ENCODE measurements at regions not wholly inside any gene's neighbourhood (a gene's known extent, or its start where the extent isn't known, plus 50 kb on each side); places are given as distances from the start of the nearest gene placed in this dataset.

- H3K36me3 ChIP-seq (ENCODE audit: control insufficient read depth in 2 of 2, insufficient read depth in 2 of 2, low read length in 2 of 2), result no peaks in the 10 kb centered on the region
- H3K4me3 ChIP-seq (ENCODE audit: low read length in 2 of 2), result no peak overlapping the region
- H3K9me3 ChIP-seq (ENCODE audit: control insufficient read depth in 2 of 2, low read length in 2 of 2), result peaks cover 2 to 9% of the 10 kb centered on the region in 2 donors
- no peak overlapping the region for H3K27ac ChIP-seq (ENCODE audit: low read depth in 2 of 2, low read length in 2 of 2)
- H3K27me3 ChIP-seq (ENCODE audit: control insufficient read depth in 2 of 2, insufficient read depth in 2 of 2, low read length in 2 of 2), result no peaks in the 10 kb centered on the region
- no peak overlapping the region for H3K9ac ChIP-seq (ENCODE audit: low read depth in 1 of 2, low read length in 2 of 2)
- peaks cover 0 to 7% of the 10 kb centered on the region in 2 donors for H3K4me1 ChIP-seq (ENCODE audit: control insufficient read depth in 2 of 2, insufficient read depth in 2 of 2, low read length in 2 of 2)
These were observed 73.6 kb upstream of the GNAZ start for GRCh38 chr22:22996511-22997261.

GRCh38 chr22:22997262-22997898 is 72.9 kb upstream of the GNAZ start:
- no peaks in the 10 kb centered on the region for H3K27me3 ChIP-seq (ENCODE audit: control insufficient read depth in 2 of 2, insufficient read depth in 2 of 2, low read length in 2 of 2)
- peaks cover 2 to 9% of the 10 kb centered on the region in 2 donors for H3K9me3 ChIP-seq (ENCODE audit: control insufficient read depth in 2 of 2, low read length in 2 of 2)
- no peaks in the 10 kb centered on the region for H3K36me3 ChIP-seq (ENCODE audit: control insufficient read depth in 2 of 2, insufficient read depth in 2 of 2, low read length in 2 of 2)
- no peak overlapping the region for H3K9ac ChIP-seq (ENCODE audit: low read depth in 1 of 2, low read length in 2 of 2)
- peaks cover 0 to 7% of the 10 kb centered on the region in 2 donors for H3K4me1 ChIP-seq (ENCODE audit: control insufficient read depth in 2 of 2, insufficient read depth in 2 of 2, low read length in 2 of 2)
- H3K27ac ChIP-seq (ENCODE audit: low read depth in 2 of 2, low read length in 2 of 2), result no peak overlapping the region
- H3K4me3 ChIP-seq (ENCODE audit: low read length in 2 of 2), result no peak overlapping the region

- no peak overlapping the region for H3K9ac ChIP-seq (ENCODE audit: low read depth in 1 of 2, low read length in 2 of 2)
These were observed 72.3 kb upstream of the GNAZ start for GRCh38 chr22:22997988-22998387.

GRCh38 chr22:22999523-22999922 is 70.8 kb upstream of the GNAZ start:
- no peak overlapping the region for H3K27ac ChIP-seq (ENCODE audit: low read depth in 2 of 2, low read length in 2 of 2)
- no peak overlapping the region for H3K4me3 ChIP-seq (ENCODE audit: low read length in 2 of 2)
- H3K4me1 ChIP-seq (ENCODE audit: control insufficient read depth in 2 of 2, insufficient read depth in 2 of 2, low read length in 2 of 2), result peaks cover 0 to 3% of the 10 kb centered on the region in 2 donors
- H3K9ac ChIP-seq (ENCODE audit: low read depth in 1 of 2, low read length in 2 of 2), result no peak overlapping the region
- peaks cover 2 to 9% of the 10 kb centered on the region in 2 donors for H3K9me3 ChIP-seq (ENCODE audit: control insufficient read depth in 2 of 2, low read length in 2 of 2)
- H3K36me3 ChIP-seq (ENCODE audit: control insufficient read depth in 2 of 2, insufficient read depth in 2 of 2, low read length in 2 of 2), result no peaks in the 10 kb centered on the region
- no peaks in the 10 kb centered on the region for H3K27me3 ChIP-seq (ENCODE audit: control insufficient read depth in 2 of 2, insufficient read depth in 2 of 2, low read length in 2 of 2)

More at GRCh38 chr22:22997988-22998387, 72.3 kb upstream of the GNAZ start:
- Histone ChIP-seq H3K27ac (ENCODE audit: low read depth in 2 of 2, low read length in 2 of 2) (no peak overlapping the region), H3K9me3 (ENCODE audit: control insufficient read depth in 2 of 2, low read length in 2 of 2) (peaks cover 2 to 9% of the 10 kb centered on the region in 2 donors), H3K4me3 (ENCODE audit: low read length in 2 of 2) (no peak overlapping the region), H3K36me3 (ENCODE audit: control insufficient read depth in 2 of 2, insufficient read depth in 2 of 2, low read length in 2 of 2) (no peaks in the 10 kb centered on the region), H3K4me1 (ENCODE audit: control insufficient read depth in 2 of 2, insufficient read depth in 2 of 2, low read length in 2 of 2) (peaks cover 0 to 6% of the 10 kb centered on the region in 2 donors), H3K27me3 (ENCODE audit: control insufficient read depth in 2 of 2, insufficient read depth in 2 of 2, low read length in 2 of 2) (no peaks in the 10 kb centered on the region)

- H3K36me3 ChIP-seq (ENCODE audit: control insufficient read depth in 2 of 2, insufficient read depth in 2 of 2, low read length in 2 of 2), result no peaks in the 10 kb centered on the region
- no peaks in the 10 kb centered on the region for H3K4me1 ChIP-seq (ENCODE audit: control insufficient read depth in 2 of 2, insufficient read depth in 2 of 2, low read length in 2 of 2)
- H3K4me3 ChIP-seq (ENCODE audit: low read length in 2 of 2), result no peak overlapping the region
- H3K27ac ChIP-seq (ENCODE audit: low read depth in 2 of 2, low read length in 2 of 2), result no peak overlapping the region
- no peak overlapping the region for H3K9ac ChIP-seq (ENCODE audit: low read depth in 1 of 2, low read length in 2 of 2)
- no peaks in the 10 kb centered on the region for H3K27me3 ChIP-seq (ENCODE audit: control insufficient read depth in 2 of 2, insufficient read depth in 2 of 2, low read length in 2 of 2)
- H3K9me3 ChIP-seq (ENCODE audit: control insufficient read depth in 2 of 2, low read length in 2 of 2), result peaks cover 2 to 9% of the 10 kb centered on the region in 2 donors
These were observed 69.5 kb upstream of the GNAZ start for GRCh38 chr22:23000657-23001347.

- Histone ChIP-seq H3K4me1 (ENCODE audit: control insufficient read depth in 2 of 2, insufficient read depth in 2 of 2, low read length in 2 of 2) (no peaks in the 10 kb centered on the region), H3K27me3 (ENCODE audit: control insufficient read depth in 2 of 2, insufficient read depth in 2 of 2, low read length in 2 of 2) (no peaks in the 10 kb centered on the region), H3K27ac (ENCODE audit: low read depth in 2 of 2, low read length in 2 of 2) (no peak overlapping the region), H3K9ac (ENCODE audit: low read depth in 1 of 2, low read length in 2 of 2) (no peak overlapping the region), H3K36me3 (ENCODE audit: control insufficient read depth in 2 of 2, insufficient read depth in 2 of 2, low read length in 2 of 2) (no peaks in the 10 kb centered on the region), H3K4me3 (ENCODE audit: low read length in 2 of 2) (no peak overlapping the region), H3K9me3 (ENCODE audit: control insufficient read depth in 2 of 2, low read length in 2 of 2) (peaks cover 2 to 9% of the 10 kb centered on the region in 2 donors)
These were observed 68.9 kb upstream of the GNAZ start for GRCh38 chr22:23001463-23001862.

GRCh38 chr22:23002612-23003180 is 67.6 kb upstream of the GNAZ start:
- Histone ChIP-seq H3K27ac (ENCODE audit: low read depth in 2 of 2, low read length in 2 of 2) (no peak overlapping the region), H3K36me3 (ENCODE audit: control insufficient read depth in 2 of 2, insufficient read depth in 2 of 2, low read length in 2 of 2) (no peaks in the 10 kb centered on the region), H3K27me3 (ENCODE audit: control insufficient read depth in 2 of 2, insufficient read depth in 2 of 2, low read length in 2 of 2) (no peaks in the 10 kb centered on the region), H3K4me3 (ENCODE audit: low read length in 2 of 2) (no peak overlapping the region), H3K9ac (ENCODE audit: low read depth in 1 of 2, low read length in 2 of 2) (no peak overlapping the region), H3K9me3 (ENCODE audit: control insufficient read depth in 2 of 2, low read length in 2 of 2) (peaks cover 2% of the 10 kb centered on the region in 2 donors), H3K4me1 (ENCODE audit: control insufficient read depth in 2 of 2, insufficient read depth in 2 of 2, low read length in 2 of 2) (no peaks in the 10 kb centered on the region)

- H3K27me3 ChIP-seq (ENCODE audit: control insufficient read depth in 2 of 2, insufficient read depth in 2 of 2, low read length in 2 of 2), result no peaks in the 10 kb centered on the region
- no peaks in the 10 kb centered on the region for H3K36me3 ChIP-seq (ENCODE audit: control insufficient read depth in 2 of 2, insufficient read depth in 2 of 2, low read length in 2 of 2)
- no peak overlapping the region for H3K4me3 ChIP-seq (ENCODE audit: low read length in 2 of 2)
- no peak overlapping the region for H3K9ac ChIP-seq (ENCODE audit: low read depth in 1 of 2, low read length in 2 of 2)
- H3K4me1 ChIP-seq (ENCODE audit: control insufficient read depth in 2 of 2, insufficient read depth in 2 of 2, low read length in 2 of 2), result no peaks in the 10 kb centered on the region
- H3K27ac ChIP-seq (ENCODE audit: low read depth in 2 of 2, low read length in 2 of 2), result no peak overlapping the region
- no peaks in the 10 kb centered on the region for H3K9me3 ChIP-seq (ENCODE audit: control insufficient read depth in 2 of 2, low read length in 2 of 2)
These were observed 62.5 kb upstream of the GNAZ start for GRCh38 chr22:23007823-23008222.

- Histone ChIP-seq H3K4me3 (ENCODE audit: low read length in 2 of 2) (no peak overlapping the region), H3K36me3 (ENCODE audit: control insufficient read depth in 2 of 2, insufficient read depth in 2 of 2, low read length in 2 of 2) (no peaks in the 10 kb centered on the region), H3K4me1 (ENCODE audit: control insufficient read depth in 2 of 2, insufficient read depth in 2 of 2, low read length in 2 of 2) (no peaks in the 10 kb centered on the region), H3K9ac (ENCODE audit: low read depth in 1 of 2, low read length in 2 of 2) (no peak overlapping the region), H3K27ac (ENCODE audit: low read depth in 2 of 2, low read length in 2 of 2) (no peak overlapping the region), H3K27me3 (ENCODE audit: control insufficient read depth in 2 of 2, insufficient read depth in 2 of 2, low read length in 2 of 2) (peaks cover 0 to 2% of the 10 kb centered on the region in 2 donors), H3K9me3 (ENCODE audit: control insufficient read depth in 2 of 2, low read length in 2 of 2) (no peaks in the 10 kb centered on the region)
These were observed 61.4 kb upstream of the GNAZ start for GRCh38 chr22:23008896-23009295.

Data from mucosa of rectum (tissue), 2 donors.